Right lobe of liver (tissue), 4 donors: ENCODE measurements at regions not wholly inside any gene's neighbourhood (a gene's known extent, or its start where the extent isn't known, plus 50 kb on each side); places are given as distances from the start of the nearest gene placed in this dataset.

ENCODE experiments used
- CTCF ChIP-seq, 4 donors: fragments of 200-600 bp in 3 of 4; fragments of 450-650 bp in 1 of 4; IDR thresholded peaks; one replicate each; pipeline versions ENCODE4 v1.5.1 to v1.8.0; 2016 to 2022; ENCODE audit warnings: antibody characterized with exemption in 4 of 4, mild to moderate bottlenecking in 2 of 4
- POLR2A ChIP-seq: fragments of 450-650 bp; IDR thresholded peaks from one replicate; pipeline ENCODE4 v1.6.1; 2017; ENCODE audit warnings: antibody characterized with exemption, mild to moderate bottlenecking
- donor health status: DM: no; HTN: no; CAD: no.
- donor health status: DM: no; HTN: no; CAD: no.
- donor health status: DM: no; HTN: yes; CAD: no.

DNA sequence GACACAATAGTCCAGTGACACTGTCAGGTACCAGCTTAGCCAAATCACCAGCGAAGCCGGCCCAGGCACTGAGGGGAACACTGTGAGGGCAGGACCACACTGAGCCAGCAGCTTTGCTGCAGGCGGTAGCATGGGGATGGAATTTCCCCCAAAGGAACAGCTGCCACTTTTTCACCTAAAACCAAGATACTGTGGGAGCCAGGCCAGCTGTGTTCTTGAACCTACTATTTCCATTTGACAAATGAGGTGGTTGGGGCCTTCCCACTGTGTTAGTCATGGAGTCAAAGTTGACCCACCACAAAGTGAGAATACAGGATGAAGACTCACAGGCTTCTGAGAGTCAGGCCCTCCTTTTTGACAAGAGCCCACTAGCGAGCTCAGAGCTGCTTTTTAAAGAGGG, 70.7 kb upstream of the SH3RF1 start:
- TF ChIP-seq CTCF (IDR thresholded peaks at IDR 0.05), result no peak
- TF ChIP-seq POLR2A, result no peak
